Frontal cortex (tissue), 3 donors: ENCODE measurements at regions not wholly inside any gene's neighbourhood (a gene's known extent, or its start where the extent isn't known, plus 50 kb on each side); places are given as distances from the start of the nearest gene placed in this dataset.
"Not testable (repeated sequence)": the region's sequence is repeated elsewhere in the genome, so short reads cannot be mapped to it uniquely, and the experiment has no call there.

Experiments used
- DNase-seq, 2 donors: peaks; one replicate each; pipeline ENCODE4 v3.0.0; 2012; ENCODE audit warnings: low spot score in 2 of 2
- FAIRE-seq: peaks from 2 replicates; lab custom pipeline; 2012; peaks lifted over from hg19 to GRCh38; lab: Jason Lieb, UNC
- donor health status: control.
- donor health status: control.
- donor health status: control.

DNA sequence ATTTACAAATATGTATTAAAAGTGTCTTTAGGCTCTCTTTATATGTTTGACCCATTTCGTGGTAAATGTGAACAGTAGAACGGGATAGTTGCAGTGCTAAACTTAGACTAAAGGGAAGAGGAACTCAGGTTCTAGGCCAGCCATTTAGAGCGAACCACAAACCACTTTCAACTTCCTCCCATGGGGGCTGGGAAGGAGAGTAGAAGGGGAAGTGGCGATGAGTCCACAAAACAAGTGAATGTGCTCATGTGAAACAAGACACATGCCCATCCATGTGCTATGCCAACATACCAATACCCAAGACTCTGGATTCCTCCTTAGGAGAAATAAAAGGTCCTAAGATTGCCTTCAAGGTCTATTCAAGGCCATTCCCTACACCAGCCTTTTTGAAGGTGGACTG is 940.4 kb upstream of the FOXG1 start:
- FAIRE-seq, DNase-seq: not testable (repeated sequence)

DNA sequence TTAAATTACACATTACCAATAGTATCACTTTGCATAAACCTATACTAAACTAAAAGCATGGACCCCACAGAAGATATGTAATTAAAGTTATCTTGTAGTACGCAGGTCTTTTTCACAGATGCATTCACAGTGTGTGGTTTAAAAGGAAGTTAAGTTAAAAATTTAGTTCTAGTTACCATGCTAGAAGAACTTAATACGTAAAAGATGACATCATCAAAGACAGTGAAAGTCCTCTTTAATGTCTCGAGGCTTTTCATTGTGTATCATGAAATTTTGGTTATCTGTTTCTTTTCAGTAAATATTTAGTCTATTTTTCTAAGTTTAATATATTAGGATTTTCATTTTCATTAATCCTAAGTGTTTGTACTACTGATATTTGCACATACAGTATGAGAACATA is 934.6 kb upstream of the FOXG1 start:
- not testable (repeated sequence) for FAIRE-seq, DNase-seq

DNA sequence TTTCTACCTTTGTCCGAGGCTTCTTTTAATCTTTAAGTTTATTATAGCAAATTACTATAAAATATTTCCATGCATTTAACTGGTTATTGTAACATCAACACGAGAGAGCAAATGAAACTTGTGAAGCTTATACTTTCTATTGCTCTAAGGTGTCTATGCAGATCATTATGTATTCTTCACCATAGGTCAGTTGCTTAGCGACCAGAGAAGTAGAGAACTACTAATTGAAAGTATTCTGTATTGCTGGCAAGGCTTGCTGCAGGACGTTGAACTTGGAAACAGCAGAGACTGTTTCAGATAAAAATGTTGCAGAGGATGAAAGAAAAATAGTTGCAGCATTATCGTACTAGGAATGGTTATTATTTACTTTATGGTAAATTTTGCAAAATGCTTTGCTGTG is 933.6 kb upstream of the FOXG1 start:
- DNase-seq, FAIRE-seq: not testable (repeated sequence)

DNA sequence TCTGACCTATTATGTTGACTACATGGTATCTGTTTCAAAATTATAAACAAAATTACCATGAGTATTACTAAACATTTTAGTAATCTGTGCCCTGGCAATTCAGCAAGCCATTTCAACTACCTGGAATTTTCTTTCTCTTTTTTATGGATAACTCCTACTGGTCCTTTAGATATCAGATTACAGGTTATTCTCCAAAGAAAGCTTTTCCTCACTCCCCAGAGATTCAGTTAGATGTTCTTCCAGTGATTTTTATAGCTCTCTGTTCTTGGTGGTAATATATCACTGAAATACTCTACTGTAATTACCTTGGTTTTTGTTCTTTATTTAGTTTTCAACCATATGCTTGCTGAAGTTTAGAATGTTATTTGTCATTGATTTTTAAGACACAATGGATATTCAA is 930.2 kb upstream of the FOXG1 start:
- DNase-seq, result no peak

GRCh38 chr14:27845241-27845850 is 921.2 kb upstream of the FOXG1 start:
- FAIRE-seq, result no peak
- DNase-seq, result no peak

More for the DNA sequence above, 930.2 kb upstream of the FOXG1 start:
- FAIRE-seq, result no peak

DNA sequence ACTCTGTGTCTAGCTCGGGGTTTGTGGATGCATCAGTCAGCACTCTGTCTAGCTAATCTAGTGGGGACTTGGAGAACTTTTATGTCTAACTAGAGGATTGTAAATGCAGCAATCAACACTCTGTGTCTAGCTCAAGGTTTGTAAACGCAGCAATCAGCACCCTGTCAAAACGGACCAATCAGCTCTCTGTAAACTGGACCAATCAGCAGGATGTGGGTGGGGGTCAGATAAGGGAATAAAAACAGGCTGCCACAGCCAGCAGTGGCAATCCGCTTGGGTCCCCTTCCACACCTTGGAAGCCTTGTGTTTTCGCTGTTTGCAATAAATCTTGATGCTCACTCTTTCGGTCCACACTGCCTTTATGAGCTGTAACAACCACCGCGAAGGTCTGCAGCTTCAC is 920.7 kb upstream of the FOXG1 start:
- no peak for FAIRE-seq
- no peak for DNase-seq

DNA sequence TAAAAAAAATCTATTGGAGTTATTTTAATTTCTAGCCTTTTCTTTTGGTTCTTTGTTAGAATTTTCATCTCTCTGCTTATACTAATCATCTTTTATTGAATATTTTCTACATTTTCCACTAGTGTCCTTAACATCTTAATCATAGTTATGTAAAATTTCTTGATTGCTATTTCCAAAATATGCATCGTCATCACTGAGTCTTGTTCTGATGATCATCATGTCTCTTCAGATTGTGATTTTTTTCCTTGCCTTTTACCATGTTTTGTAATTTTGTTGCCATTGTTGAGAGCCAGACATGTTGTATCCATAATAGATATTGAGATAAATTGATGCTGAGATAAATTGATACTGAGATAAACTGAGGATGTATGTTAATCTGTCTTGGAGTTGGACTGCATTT is 919.1 kb upstream of the FOXG1 start:
- FAIRE-seq, DNase-seq: not testable (repeated sequence)

DNA sequence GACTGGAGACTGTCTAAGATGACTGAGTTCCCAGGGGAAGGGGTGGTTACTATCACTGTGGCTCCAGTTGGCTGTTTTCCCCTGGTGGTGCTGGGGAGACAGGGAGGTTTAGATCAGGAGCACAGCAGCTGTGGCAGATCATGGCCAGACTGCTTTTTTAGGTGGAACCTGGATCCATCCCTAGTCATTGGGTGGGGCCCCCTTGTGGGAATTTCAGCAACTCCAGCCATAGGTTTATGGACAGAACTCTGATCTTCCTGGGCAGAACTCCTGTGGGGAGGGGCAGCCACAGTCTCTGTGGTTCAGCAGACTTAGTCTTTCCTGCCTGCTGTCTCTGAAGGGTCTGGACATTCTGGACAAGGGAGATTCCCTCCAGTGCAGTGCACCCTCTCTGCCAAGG is 917.4 kb upstream of the FOXG1 start:
- FAIRE-seq, DNase-seq: not testable (repeated sequence)

- no peak for DNase-seq
Measured at GRCh38 chr14:27862684-27863083, 903.9 kb upstream of the FOXG1 start.

GRCh38 chr14:27863166-27863565 is 903.4 kb upstream of the FOXG1 start:
- FAIRE-seq, result no peak
- no peak for DNase-seq

More at GRCh38 chr14:27862684-27863083, 903.9 kb upstream of the FOXG1 start:
- no peak for FAIRE-seq

GRCh38 chr14:27881063-27881462 is 885.5 kb upstream of the FOXG1 start:
- FAIRE-seq (no peak), DNase-seq (no peak)

DNA sequence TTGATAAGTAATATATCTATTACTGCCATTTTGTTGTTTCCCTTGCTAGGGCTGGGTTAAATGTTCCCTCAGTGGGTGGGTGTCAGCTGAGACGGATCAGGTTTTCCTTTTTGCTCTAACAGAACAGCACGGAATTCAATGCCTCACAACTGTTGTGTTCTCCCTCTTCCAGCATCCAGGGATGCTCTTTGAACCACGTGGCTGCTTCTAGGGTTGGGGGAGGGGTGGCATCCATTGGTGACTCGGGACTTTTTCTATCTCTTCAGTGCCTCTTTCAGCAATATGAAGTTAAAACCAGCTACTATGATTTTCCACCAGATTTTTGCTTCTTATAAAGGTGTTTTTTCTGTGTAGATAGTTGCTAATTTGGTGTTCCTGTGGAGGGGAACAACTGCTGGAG is 884.9 kb upstream of the FOXG1 start:
- DNase-seq (no peak), FAIRE-seq (no peak)

GRCh38 chr14:27886256-27886655 is 880.3 kb upstream of the FOXG1 start:
- DNase-seq, result no peak
- no peak for FAIRE-seq

GRCh38 chr14:27890259-27890658 is 876.3 kb upstream of the FOXG1 start:
- no peak for FAIRE-seq
- DNase-seq, result no peak

GRCh38 chr14:27908484-27908883 is 858.1 kb upstream of the FOXG1 start:
- not testable (repeated sequence) for DNase-seq, FAIRE-seq

GRCh38 chr14:27916326-27916725 is 850.3 kb upstream of the FOXG1 start:
- FAIRE-seq (no peak), DNase-seq (no peak)

DNA sequence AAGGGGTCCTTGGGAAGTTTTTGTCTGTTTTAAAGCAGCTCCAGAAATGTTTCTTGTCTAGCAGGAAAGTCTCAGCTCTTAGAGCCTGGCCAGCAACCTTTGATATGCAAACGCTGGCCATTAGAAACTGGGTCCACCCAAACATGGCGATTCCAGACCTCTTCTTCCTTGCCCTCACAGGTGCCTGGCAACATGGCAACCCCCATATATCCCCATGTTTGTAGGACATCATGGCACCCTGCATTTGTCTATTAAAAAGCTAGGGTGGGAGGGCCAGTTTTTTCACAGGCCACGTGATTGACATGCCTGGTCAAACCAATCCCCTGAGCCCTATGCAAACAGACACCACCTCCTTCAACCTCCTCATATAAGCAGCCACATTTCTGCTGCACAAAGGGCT is 848.7 kb upstream of the FOXG1 start:
- no peak for FAIRE-seq
- no peak for DNase-seq

DNA sequence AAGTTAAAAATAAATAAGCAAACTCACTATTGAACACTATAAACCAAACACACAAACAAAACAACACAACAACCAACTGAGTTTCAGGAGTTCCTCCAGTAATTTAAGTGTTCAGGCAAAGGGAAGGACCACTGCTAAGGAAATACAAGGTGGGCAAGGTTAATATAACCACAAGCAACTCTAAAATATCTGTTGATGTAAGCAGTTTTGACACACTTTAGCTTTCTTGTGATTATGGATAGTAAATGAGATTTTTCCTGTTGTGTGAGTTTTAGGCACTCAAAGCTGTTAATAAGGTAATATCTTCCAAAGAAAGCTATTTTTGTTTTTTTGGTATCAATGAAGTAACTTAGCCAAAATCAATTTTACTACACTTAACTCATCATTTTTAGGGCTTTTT is 839.1 kb upstream of the FOXG1 start:
- FAIRE-seq (no peak), DNase-seq (no peak)

DNA sequence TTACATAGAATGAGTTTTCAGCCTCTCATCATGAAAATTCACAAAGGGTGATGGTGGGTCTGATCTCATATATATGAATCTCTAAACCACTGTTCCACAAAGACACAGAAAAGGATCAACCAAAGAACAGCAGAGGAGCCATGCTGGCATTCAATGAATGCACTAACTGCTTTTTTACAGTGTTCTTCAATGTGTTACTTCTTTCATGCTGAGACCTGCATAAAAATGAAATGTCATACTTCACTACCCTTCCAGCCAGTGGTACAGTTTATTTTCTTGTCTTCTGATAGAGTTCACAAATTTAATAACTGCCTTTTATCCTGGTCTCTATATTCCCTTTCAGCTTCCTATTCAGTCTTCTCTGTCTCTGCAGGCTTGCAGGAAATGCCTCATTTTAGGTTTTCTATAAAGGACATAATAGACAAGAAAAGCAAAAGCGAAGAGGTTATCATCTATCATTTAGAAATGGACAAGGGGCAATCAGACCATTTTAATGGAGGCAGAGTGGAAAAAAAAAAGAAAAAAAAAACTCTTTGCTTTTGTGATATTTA is 836.7 kb upstream of the FOXG1 start:
- FAIRE-seq (no peak), DNase-seq (no peak)

DNA sequence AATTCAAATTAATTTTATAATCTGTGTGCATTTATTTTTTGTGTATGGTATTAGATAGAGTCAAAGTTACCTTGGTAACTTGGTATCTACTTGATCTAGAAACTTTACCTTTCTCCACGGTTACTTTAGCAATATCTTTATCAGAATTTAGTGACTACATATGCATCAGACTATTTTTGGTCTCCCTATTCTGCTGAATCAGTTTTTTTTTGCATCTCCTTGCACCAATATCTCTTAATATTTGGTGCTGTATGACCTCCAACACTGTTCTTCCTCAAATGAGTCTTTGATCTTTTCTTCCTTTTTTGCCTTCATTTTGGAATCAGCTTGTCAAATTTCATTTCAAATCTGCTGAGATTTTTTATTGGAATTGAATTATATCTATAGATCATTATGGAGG is 828.2 kb upstream of the FOXG1 start:
- DNase-seq (no peak), FAIRE-seq (no peak)

DNA sequence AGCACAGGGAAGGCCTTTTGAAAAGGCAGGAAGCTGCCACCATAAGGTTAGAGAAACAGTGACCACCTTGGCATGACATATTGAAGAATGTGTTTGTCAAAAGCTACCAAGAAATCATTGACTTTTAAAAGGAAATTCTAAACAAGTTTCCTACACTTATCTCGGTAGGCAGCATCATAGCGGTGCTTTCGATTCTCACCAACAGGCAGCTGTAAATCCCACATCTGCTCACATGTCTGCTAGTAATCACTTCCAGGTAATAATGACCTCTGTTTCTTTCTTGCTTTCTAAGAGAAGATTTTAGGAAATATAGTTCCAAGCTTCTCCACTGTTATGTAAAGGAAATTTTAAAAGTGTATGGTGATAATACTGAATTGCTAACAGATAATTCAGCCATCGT is 821.1 kb upstream of the FOXG1 start:
- no peak for DNase-seq
- FAIRE-seq, result no peak

- DNase-seq (no peak), FAIRE-seq (no peak)
Measured at GRCh38 chr14:27958757-27959156, 807.8 kb upstream of the FOXG1 start.
